ENCODE measurements at regions not wholly inside any gene's neighbourhood (a gene's known extent, or its start where the extent isn't known, plus 50 kb on each side); places are given as distances from the start of the nearest gene placed in this dataset.
A peak's percentile ranks its signal among the peaks of the same experiment; 100 is the strongest.

DNA sequence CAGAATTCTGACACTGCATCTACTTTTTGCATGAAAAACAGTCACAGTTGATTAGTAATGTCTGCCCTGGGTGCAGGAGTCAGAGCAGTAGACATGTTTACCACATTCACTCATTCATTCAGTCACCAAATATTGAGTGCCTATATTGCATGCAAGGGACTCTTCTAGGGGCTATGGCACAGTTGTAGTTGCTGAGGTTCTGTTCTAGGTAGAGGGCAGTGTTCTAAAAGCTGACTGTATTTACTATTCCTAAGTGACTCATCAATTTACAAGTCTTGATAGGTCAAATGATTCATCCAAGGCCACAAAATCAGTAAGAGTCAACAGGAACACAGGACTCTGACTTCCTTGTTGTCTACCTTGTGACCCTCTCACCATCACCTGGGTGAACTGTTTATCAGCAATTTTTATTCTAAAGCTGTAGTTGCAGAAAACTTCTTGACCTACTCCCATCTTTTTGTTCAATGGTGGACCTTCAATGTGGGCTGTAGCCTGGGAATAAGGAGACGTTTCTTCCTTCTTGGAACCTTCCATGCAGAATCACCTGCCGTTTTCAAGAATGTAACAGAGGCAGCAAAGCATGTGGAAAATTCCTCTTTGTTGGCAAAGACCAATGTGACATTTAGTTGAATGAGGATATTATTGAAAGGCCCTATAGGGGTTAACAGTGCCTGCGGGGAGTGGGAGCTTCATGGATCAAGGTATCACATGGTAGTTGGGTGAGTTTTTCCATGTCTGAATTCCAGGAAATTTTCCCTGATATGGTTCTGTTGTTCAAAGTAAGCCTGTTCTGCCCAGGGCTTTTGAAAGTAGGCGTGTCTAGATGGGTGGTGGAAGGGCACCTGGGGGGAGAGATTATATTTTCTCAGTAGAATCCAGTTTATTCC lies 223.2 kb downstream of the KTN1 start:
- Mint-ChIP-seq H3K4me1 (peaks cover 33 to 65% (median 38%) of the 10 kb centered on the region in 3 donors), H3K9me3 (peaks cover 0 to 7% (median 2%) of the 10 kb centered on the region in 5 donors), H3K4me3 (no peak overlapping the region), H3K27ac (peak overlapping the region in 6 of 8 donors; percentile 23 to 96 (median 60)), H3K27me3 (peaks cover 0 to 4% of the 10 kb centered on the region in 2 donors), H3K36me3 (peaks cover 0 to 16% (median 0%) of the 10 kb centered on the region in 3 donors)
- Histone ChIP-seq H3K27ac (ENCODE audit: low read depth, low read length) (no peak overlapping the region), H3K27me3 (ENCODE audit: insufficient read depth, low read length, poor library complexity, severe bottlenecking) (no peaks in the 10 kb centered on the region), H3K4me1 (ENCODE audit: insufficient read depth, low read length) (peaks cover 31% of the 10 kb centered on the region), H3K36me3 (ENCODE audit: insufficient read depth, low read length) (no peaks in the 10 kb centered on the region), H3K9me3 (ENCODE audit: low read length) (no peaks in the 10 kb centered on the region), H3K4me3 (ENCODE audit: low read length) (no peak overlapping the region)
- ChIA-PET CTCF (interaction anchor here (1.3 kb wide), 1 partner anchor 72 kb away, joined by 3 read pairs; no protein-coding TSS in a partner anchor), POLR2A (no interaction called here)
- DNase-seq: no peak

DNA sequence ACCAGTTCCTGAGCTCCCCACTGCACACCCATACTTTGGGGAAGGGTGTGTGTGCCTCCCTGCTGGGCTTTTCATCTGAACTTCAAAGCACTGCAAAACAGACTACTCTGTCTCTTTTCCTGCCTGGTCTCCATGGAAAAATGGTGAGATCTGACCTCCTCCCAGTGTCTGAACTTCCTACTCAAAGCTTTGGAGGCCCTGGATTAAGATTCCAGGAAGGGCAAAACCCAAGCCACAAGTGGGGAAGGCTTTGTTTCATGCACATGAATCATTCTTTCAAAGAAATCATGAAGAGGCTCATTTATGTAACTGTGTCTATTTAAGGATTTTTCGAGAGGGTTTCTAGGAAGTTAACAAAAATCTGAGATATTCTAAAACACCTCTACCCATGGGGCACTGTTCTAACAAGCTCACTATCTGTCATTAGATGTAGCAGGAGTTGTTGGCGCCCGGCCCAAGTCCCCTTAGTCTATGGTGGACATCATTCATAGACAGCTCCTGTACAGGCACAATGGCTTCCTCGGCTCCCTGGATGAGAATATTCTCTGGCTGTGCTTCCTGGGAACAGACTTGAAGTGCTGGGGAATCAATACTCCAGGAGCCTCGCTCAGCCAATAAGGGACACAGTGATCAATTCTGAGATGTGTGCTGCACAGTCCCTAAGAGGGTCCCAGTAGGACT lies 224.0 kb downstream of the KTN1 start:
- H3K27me3 Mint-ChIP-seq: peaks cover 0 to 4% of the 10 kb centered on the region in 2 donors
- Histone ChIP-seq H3K36me3 (ENCODE audit: insufficient read depth, low read length) (no peaks in the 10 kb centered on the region), H3K4me3 (ENCODE audit: low read length) (no peak overlapping the region), H3K27ac (ENCODE audit: low read depth, low read length) (no peak overlapping the region), H3K4me1 (ENCODE audit: insufficient read depth, low read length) (peaks cover 32% of the 10 kb centered on the region), H3K9me3 (ENCODE audit: low read length) (no peaks in the 10 kb centered on the region), H3K27me3 (ENCODE audit: insufficient read depth, low read length, poor library complexity, severe bottlenecking) (no peaks in the 10 kb centered on the region)
- H3K36me3 Mint-ChIP-seq: peaks cover 0 to 16% (median 0%) of the 10 kb centered on the region in 3 donors
- peaks cover 35 to 69% (median 46%) of the 10 kb centered on the region in 3 donors for H3K4me1 Mint-ChIP-seq
- H3K9me3 Mint-ChIP-seq: peaks cover 0 to 7% (median 2%) of the 10 kb centered on the region in 5 donors
- ChIA-PET CTCF (interaction anchor here (1.3 kb wide), 1 partner anchor 72 kb away, joined by 3 read pairs; no protein-coding TSS in a partner anchor), POLR2A (no interaction called here)
- no peak overlapping the region for H3K4me3 Mint-ChIP-seq
- DNase-seq: no peak
- peak overlapping the region in 7 of 8 donors; percentile 79 to 97 (median 91) for H3K27ac Mint-ChIP-seq

DNA sequence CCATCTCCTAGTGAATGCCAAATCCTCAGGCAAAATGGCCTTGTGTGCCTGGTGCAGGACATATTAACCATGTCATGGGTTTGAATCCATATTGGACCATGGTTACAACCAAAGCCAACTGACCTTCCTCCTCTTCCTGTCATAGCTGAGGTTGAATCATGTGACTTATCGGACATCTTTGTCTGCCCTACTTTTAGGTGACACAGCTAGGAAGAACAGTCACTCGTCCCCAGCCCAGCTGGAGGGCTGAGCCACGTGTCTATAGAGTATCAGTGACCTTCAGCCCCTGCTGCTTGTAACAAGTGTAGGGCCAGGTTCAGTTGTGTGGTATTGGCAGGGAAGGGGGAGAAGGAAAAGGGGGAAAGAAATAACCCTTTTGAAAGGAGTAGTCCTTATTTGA lies 225.2 kb downstream of the KTN1 start:
- Histone ChIP-seq H3K9me3 (ENCODE audit: low read length) (no peaks in the 10 kb centered on the region), H3K27ac (ENCODE audit: low read depth, low read length) (no peak overlapping the region), H3K27me3 (ENCODE audit: insufficient read depth, low read length, poor library complexity, severe bottlenecking) (no peaks in the 10 kb centered on the region), H3K4me1 (ENCODE audit: insufficient read depth, low read length) (peaks cover 32% of the 10 kb centered on the region), H3K36me3 (ENCODE audit: insufficient read depth, low read length) (no peaks in the 10 kb centered on the region), H3K4me3 (ENCODE audit: low read length) (no peak overlapping the region)
- DNase-seq: no peak
- POLR2A ChIA-PET: no interaction called here
- H3K4me3 Mint-ChIP-seq: no peak overlapping the region
- peaks cover 35 to 66% (median 49%) of the 10 kb centered on the region in 3 donors for H3K4me1 Mint-ChIP-seq
- peaks cover 0 to 4% of the 10 kb centered on the region in 2 donors for H3K27me3 Mint-ChIP-seq
- H3K9me3 Mint-ChIP-seq: peaks cover 0 to 2% (median under 1%) of the 10 kb centered on the region in 5 donors
- peaks cover 0 to 11% (median 0%) of the 10 kb centered on the region in 3 donors for H3K36me3 Mint-ChIP-seq
- CTCF ChIA-PET: no interaction called here
- peak overlapping the region in 7 of 8 donors; percentile 79 to 96 (median 88) for H3K27ac Mint-ChIP-seq

DNA sequence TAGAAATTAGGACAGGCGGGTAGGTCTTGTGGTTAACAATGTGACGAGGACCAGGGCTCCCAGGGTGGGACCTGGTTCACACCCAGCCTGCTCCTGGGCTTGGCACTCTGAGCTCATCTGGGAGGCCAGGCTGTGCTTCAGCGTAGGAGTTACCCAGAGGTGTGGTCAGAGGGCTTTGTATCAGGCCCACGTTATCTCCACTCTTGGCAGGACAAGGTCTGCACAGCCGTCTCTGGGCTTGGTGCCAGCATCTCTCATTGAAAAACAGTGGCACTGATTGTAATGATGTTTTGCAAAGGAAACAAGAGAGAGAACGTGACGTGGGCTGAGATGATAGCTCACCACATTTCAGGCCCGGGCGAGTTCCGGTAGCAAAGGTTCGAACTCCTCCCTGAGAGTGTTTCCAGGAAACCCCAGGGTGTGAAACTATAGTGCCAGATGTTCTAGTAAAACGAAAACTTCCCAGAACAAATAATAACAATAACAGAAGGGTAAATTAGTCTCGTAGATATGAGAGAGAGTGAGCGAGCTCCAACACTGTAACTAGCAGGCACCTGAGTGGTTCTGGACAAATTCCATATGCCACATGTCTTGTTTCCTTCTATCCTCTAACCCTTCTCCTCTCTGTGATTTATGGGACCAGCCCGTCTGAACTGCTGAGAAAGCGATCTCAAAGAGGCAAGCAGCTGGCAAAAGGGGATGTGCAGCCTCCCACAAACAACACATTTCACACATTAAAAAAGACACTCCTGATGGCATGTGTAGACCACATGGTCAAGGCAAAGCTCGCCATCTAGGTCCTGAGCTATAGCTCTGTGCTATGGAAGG lies 227.3 kb downstream of the KTN1 start:
- H3K4me3 ChIP-seq (ENCODE audit: low read length): peak overlapping the region; percentile 5
- Mint-ChIP-seq H3K27ac (peak overlapping the region; percentile 79 to 98 (median 95)), H3K4me3 (peak overlapping the region; percentile 4 to 77 (median 65)), H3K36me3 (peaks cover 0 to 24% (median 0%) of the 10 kb centered on the region in 3 donors), H3K27me3 (peaks cover 4 to 9% of the 10 kb centered on the region in 2 donors), H3K9me3 (peaks cover 0 to 8% (median 7%) of the 10 kb centered on the region in 5 donors), H3K4me1 (peaks cover 35 to 61% (median 49%) of the 10 kb centered on the region in 3 donors)
- POLR2A ChIA-PET: no interaction called here
- no peaks in the 10 kb centered on the region for H3K36me3 ChIP-seq (ENCODE audit: insufficient read depth, low read length)
- peaks cover 32% of the 10 kb centered on the region for H3K4me1 ChIP-seq (ENCODE audit: insufficient read depth, low read length)
- CTCF ChIA-PET: no interaction called here
- H3K9me3 ChIP-seq (ENCODE audit: low read length): no peaks in the 10 kb centered on the region
- DNase-seq: peak; percentile 63 to 86 (median 79)
- peak overlapping the region; percentile 51 for H3K27ac ChIP-seq (ENCODE audit: low read depth, low read length)
- no peaks in the 10 kb centered on the region for H3K27me3 ChIP-seq (ENCODE audit: insufficient read depth, low read length, poor library complexity, severe bottlenecking)

DNA sequence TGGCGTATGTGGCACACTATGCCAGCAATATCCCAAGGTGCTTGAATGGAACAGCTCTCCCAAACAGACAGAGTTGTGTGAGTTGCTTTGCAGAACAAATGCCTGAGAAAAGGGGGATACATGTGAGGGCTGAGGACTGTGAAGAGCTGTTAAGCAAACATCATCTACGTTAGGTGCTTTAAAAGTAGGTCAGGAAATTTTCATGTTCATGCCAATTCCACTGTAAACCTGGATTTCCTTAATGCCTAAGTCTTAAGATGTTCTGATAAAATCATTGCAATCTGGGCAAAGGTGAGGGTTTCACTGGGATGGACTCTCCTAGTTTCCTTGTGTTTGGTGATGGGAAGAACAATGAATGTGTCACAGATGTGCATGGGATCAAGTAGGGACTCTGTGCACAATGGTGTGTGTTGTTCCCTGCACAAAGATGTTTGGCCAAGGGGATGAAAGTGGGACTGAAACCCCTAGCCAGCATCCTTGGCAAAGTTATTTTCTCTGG lies 227.9 kb downstream of the KTN1 start:
- H3K9me3 ChIP-seq (ENCODE audit: low read length): no peaks in the 10 kb centered on the region
- Mint-ChIP-seq H3K27ac (peak overlapping the region; percentile 79 to 98 (median 95)), H3K9me3 (peaks cover 0 to 14% (median 8%) of the 10 kb centered on the region in 5 donors), H3K4me3 (peak overlapping the region in 6 of 7 donors; percentile 60 to 77 (median 66)), H3K36me3 (peaks cover 0 to 30% (median 0%) of the 10 kb centered on the region in 3 donors), H3K27me3 (peaks cover 5 to 13% of the 10 kb centered on the region in 2 donors), H3K4me1 (peaks cover 35 to 55% (median 49%) of the 10 kb centered on the region in 3 donors)
- CTCF ChIA-PET: no interaction called here
- H3K4me3 ChIP-seq (ENCODE audit: low read length): peak overlapping the region; percentile 4
- POLR2A ChIA-PET: no interaction called here
- H3K36me3 ChIP-seq (ENCODE audit: insufficient read depth, low read length): no peaks in the 10 kb centered on the region
- H3K27ac ChIP-seq (ENCODE audit: low read depth, low read length): no peak overlapping the region
- H3K4me1 ChIP-seq (ENCODE audit: insufficient read depth, low read length): peaks cover 32% of the 10 kb centered on the region
- H3K27me3 ChIP-seq (ENCODE audit: insufficient read depth, low read length, poor library complexity, severe bottlenecking): no peaks in the 10 kb centered on the region
- no peak for DNase-seq

DNA sequence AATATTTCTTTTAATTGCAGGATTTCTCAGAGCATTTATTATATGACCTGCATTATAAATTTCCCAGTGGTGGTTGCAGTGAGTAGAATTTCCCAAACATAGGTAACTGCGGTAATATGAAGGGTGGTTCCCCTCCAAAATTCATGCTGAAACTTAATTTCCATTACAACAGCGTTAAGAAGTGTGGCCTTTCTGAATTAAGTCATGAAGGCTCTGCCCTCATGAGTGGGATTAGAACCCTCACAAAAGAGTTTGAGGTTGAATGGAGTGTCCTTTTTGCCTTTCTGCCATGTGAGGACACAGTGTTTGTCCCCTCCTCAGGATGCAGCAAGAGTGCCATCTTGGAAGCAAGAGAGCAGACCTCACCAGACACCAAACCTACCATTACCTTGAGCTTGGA lies 233.6 kb downstream of the KTN1 start:
- no peak for DNase-seq
- no peak overlapping the region for H3K4me3 Mint-ChIP-seq
- H3K4me1 Mint-ChIP-seq: peaks cover 0 to 7% (median under 1%) of the 10 kb centered on the region in 3 donors
- H3K27ac ChIP-seq (ENCODE audit: low read depth, low read length): no peak overlapping the region
- no peak overlapping the region for H3K27ac Mint-ChIP-seq
- no peak overlapping the region for H3K4me3 ChIP-seq (ENCODE audit: low read length)
- no peaks in the 10 kb centered on the region for H3K9me3 ChIP-seq (ENCODE audit: low read length)
- POLR2A ChIA-PET: no interaction called here
- no peaks in the 10 kb centered on the region for H3K27me3 ChIP-seq (ENCODE audit: insufficient read depth, low read length, poor library complexity, severe bottlenecking)
- H3K36me3 Mint-ChIP-seq: peaks cover 0 to 24% (median 0%) of the 10 kb centered on the region in 3 donors
- H3K4me1 ChIP-seq (ENCODE audit: insufficient read depth, low read length): no peaks in the 10 kb centered on the region
- peaks cover 0 to 12% (median 8%) of the 10 kb centered on the region in 5 donors for H3K9me3 Mint-ChIP-seq
- no peaks in the 10 kb centered on the region for H3K36me3 ChIP-seq (ENCODE audit: insufficient read depth, low read length)
- H3K27me3 Mint-ChIP-seq: peaks cover 3 to 20% of the 10 kb centered on the region in 2 donors
- CTCF ChIA-PET: no interaction called here

DNA sequence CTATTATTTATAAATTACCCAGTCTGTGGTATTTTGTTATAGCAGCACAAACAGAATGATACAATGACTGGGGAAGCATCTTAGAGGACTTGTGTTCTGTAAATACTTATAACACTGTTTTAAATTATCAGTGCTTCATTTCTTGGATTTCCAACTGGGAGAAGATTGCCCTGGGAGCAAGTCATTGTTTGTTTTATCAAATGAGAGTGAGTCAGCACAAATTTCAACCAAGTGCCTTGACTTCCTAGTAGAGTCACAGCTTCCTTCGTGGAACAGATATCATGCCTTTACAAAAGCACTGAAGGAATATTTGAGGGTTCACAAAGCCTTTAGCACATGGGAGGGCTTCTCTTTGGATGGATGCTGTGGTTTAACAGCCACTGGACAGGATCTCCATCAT lies 234.1 kb downstream of the KTN1 start:
- Histone ChIP-seq H3K27ac (ENCODE audit: low read depth, low read length) (no peak overlapping the region), H3K27me3 (ENCODE audit: insufficient read depth, low read length, poor library complexity, severe bottlenecking) (no peaks in the 10 kb centered on the region), H3K9me3 (ENCODE audit: low read length) (no peaks in the 10 kb centered on the region), H3K36me3 (ENCODE audit: insufficient read depth, low read length) (no peaks in the 10 kb centered on the region), H3K4me1 (ENCODE audit: insufficient read depth, low read length) (no peaks in the 10 kb centered on the region), H3K4me3 (ENCODE audit: low read length) (no peak overlapping the region)
- Mint-ChIP-seq H3K4me3 (no peak overlapping the region), H3K27me3 (peaks cover 3 to 20% of the 10 kb centered on the region in 2 donors), H3K4me1 (peaks cover 0 to 3% (median 0%) of the 10 kb centered on the region in 3 donors), H3K9me3 (peaks cover 0 to 12% (median 8%) of the 10 kb centered on the region in 5 donors), H3K36me3 (peaks cover 0 to 24% (median 0%) of the 10 kb centered on the region in 3 donors), H3K27ac (peak overlapping the region in 1 of 8 donors; percentile 37)
- CTCF ChIA-PET: no interaction called here
- POLR2A ChIA-PET: no interaction called here
- DNase-seq: no peak

Data from CD8-positive, alpha-beta memory T cell (primary cell).